ENCODE measurements at regions not wholly inside any gene's neighbourhood (a gene's known extent, or its start where the extent isn't known, plus 50 kb on each side); places are given as distances from the start of the nearest gene placed in this dataset.

- TF ChIP-seq POLR2A (IDR thresholded peaks at IDR 0.05), result no peak
- TF ChIP-seq CTCF (IDR thresholded peaks at IDR 0.05), result peak in 5 of 6 experiments; percentile 7 to 60 (median 45)
These were observed 107.7 kb downstream of the TENT4A start for GRCh38 chr5:6820851-6821479.
